Spinal cord (tissue), 9 donors: ENCODE measurements at regions not wholly inside any gene's neighbourhood (a gene's known extent, or its start where the extent isn't known, plus 50 kb on each side); places are given as distances from the start of the nearest gene placed in this dataset.

Source experiments
- DNase-seq, 6 donors: peaks; one replicate each; pipeline versions ENCODE4 v3.0.0 to v3.0.0-alpha.2; 2013 to 2015; ENCODE audit warnings: low spot score in 6 of 6, low read depth in 4 of 6
- H3K27ac ChIP-seq: one replicate; pipeline ENCODE4 v1.5.1; 2013; ENCODE audit warnings: low read depth, low read length, control low read depth
- H3K27me3 ChIP-seq: one replicate; pipeline ENCODE4 v1.6.1; 2013; ENCODE audit warnings: low read length; ENCODE audit not compliant: control insufficient read depth, insufficient read depth
- H3K36me3 ChIP-seq: one replicate; pipeline ENCODE4 v1.6.1; 2013; ENCODE audit warnings: low read length; ENCODE audit not compliant: control insufficient read depth, insufficient read depth
- H3K4me1 ChIP-seq: one replicate; pipeline ENCODE4 v1.6.1; 2013; ENCODE audit warnings: low read length; ENCODE audit not compliant: control insufficient read depth, insufficient read depth
- H3K4me3 ChIP-seq: one replicate; pipeline ENCODE4 v1.5.1; 2013; ENCODE audit warnings: low read depth, low read length, control low read depth
- H3K9me3 ChIP-seq: one replicate; pipeline ENCODE4 v1.6.1; 2013; ENCODE audit warnings: low read length; ENCODE audit not compliant: control insufficient read depth, insufficient read depth
- WGBS: methylation state at CpG from one replicate; pipeline ENCODE4 v1.1.5; 2013; ENCODE audit warnings: missing lambda C conversion rate; ENCODE audit not compliant: insufficient coverage; 5-methylcytosine and 5-hydroxymethylcytosine counted together
- donor health status: healthy.

DNA sequence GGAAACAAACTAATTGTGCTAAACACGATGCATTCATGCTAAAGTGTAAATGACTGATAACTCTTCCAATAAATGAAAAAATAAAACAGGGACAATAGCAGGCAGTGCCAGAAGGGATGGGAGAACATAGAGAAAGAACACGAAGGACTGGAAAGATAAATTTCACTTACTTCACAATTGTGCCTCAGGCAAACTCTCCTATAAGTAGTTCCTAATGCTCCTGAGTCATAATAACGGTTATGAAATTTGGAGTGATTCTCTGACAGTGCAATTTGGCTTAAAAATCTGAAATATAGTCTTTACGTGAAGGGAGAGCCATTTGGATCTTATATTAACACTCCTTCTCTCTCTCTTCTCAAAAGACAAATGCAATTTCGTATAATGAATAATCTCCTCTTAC is 2218.5 kb downstream of the MAT2B start:
- no peaks in the 10 kb centered on the region for H3K36me3 ChIP-seq
- no peaks in the 10 kb centered on the region for H3K27me3 ChIP-seq
- no peak overlapping the region for H3K27ac ChIP-seq
- H3K4me1 ChIP-seq, result no peaks in the 10 kb centered on the region
- H3K9me3 ChIP-seq, result no peaks in the 10 kb centered on the region
- no CpG with 5 or more reads among the region's 5 CpGs for WGBS
- no peak overlapping the region for H3K4me3 ChIP-seq
- peak in 1 of 6 donors; percentile 25 for DNase-seq

DNA sequence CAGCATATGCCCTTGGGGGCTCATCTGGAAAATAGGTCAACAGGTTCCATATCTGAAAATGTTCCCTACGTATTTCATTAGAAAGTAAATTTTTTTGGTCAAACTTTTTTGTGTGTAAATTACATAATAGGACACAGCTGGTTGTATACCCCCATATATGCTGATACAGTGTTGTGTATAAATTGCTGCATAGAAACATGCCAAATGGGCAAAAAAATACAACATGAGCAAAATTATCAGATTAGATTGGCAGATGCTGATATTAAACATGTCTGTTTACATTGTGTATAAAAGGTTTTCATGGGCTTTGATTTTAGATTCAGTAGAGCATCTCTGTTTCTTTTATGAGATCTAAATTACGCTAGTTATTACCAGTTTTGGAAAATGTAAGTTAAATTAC is 2223.0 kb downstream of the MAT2B start:
- no peaks in the 10 kb centered on the region for H3K4me1 ChIP-seq
- no peak for DNase-seq
- WGBS, result no CpG with 5 or more reads among the region's 2 CpGs
- no peak overlapping the region for H3K4me3 ChIP-seq
- H3K9me3 ChIP-seq, result no peaks in the 10 kb centered on the region
- H3K36me3 ChIP-seq, result no peaks in the 10 kb centered on the region
- no peak overlapping the region for H3K27ac ChIP-seq
- H3K27me3 ChIP-seq, result no peaks in the 10 kb centered on the region

DNA sequence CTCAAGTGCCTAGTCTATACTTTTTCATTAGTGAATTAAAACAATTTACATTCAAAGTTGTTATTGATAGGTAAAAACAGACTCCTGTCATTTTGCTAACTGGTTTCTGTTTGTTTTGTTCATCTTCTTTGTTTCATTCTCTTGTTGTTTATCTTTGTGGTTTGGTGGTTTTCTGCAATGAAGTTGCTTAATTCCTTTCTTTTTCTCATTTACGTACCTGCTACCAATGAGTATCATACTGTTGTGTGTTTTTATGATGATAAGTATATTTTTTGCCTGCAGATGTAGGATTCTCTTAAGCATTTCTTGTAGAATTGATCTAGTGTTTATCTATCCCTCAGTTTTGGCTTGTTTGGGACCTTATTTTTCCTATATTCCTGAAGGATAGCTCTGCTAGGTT is 2230.0 kb downstream of the MAT2B start:
- H3K27ac ChIP-seq, result no peak overlapping the region

DNA sequence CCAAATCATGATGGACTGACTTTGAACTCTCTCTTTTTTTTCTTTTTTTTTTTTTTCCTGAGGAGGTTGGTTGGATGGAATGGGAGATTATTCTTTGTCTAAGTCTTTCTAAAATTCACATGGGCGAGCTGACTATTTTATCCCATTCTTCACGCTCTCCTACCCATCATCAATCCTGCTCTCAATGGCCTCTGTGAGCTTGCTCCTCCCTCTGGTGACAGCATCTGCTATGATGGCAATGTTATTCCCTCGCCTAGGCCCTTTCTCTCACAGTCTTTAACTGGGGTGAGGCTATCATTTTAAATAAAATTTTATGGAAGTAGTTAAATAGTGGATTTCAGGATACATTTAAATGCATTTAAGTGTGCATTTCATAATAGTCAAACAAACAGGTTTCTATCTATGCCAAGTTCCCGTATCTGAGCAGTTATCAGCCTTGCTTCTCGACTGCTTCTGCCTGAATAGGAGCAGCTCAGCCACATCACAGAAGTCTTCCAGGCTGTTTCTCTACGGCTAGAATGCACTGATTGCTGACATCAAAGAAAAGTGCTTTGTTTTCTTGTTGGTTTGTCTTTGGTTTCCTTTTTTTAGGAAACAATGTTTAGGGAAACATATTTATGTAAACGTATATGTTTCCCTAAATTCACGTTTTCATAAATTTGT is 2233.8 kb downstream of the MAT2B start:
- H3K27ac ChIP-seq, result no peak overlapping the region
- H3K9me3 ChIP-seq, result peaks cover 3% of the 10 kb centered on the region
- WGBS, result 54% methylated on average over 2 of the region's 8 CpGs
- no peak overlapping the region for H3K4me3 ChIP-seq
- no peaks in the 10 kb centered on the region for H3K36me3 ChIP-seq
- no peaks in the 10 kb centered on the region for H3K27me3 ChIP-seq
- no peaks in the 10 kb centered on the region for H3K4me1 ChIP-seq
- peak in 1 of 6 donors; percentile 34 for DNase-seq

More for the DNA sequence above, 2230.0 kb downstream of the MAT2B start:
- Histone ChIP-seq H3K4me3 (no peak overlapping the region), H3K27me3 (no peaks in the 10 kb centered on the region), H3K36me3 (no peaks in the 10 kb centered on the region), H3K4me1 (no peaks in the 10 kb centered on the region), H3K9me3 (peaks cover 3% of the 10 kb centered on the region)
- WGBS, result no CpG with 5 or more reads among the region's 1 CpG
- no peak for DNase-seq

DNA sequence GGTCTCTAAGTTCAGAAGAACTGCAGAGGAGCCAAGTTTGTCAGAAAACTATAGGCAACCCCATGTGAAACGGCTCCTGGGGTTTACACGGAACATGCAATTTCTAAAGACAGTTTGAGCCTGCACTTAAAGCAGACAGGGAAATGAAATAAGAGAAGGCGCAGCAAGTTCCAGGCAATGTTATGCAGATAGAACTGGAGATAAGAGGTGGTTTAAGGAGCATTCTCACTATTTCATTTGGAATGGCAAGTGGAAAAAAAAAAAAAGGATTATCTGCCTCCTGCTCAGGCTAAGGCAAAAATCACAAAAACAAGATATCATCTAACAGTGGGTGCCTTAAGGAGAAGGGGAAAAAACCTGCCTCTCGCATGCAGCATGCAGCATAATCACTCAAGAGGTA is 2252.4 kb downstream of the MAT2B start:
- H3K4me1 ChIP-seq, result no peaks in the 10 kb centered on the region
- WGBS, result 68% methylated on average over 3 of the region's 4 CpGs
- no peaks in the 10 kb centered on the region for H3K27me3 ChIP-seq
- DNase-seq, result no peak
- H3K27ac ChIP-seq, result no peak overlapping the region
- no peaks in the 10 kb centered on the region for H3K9me3 ChIP-seq
- H3K4me3 ChIP-seq, result no peak overlapping the region
- H3K36me3 ChIP-seq, result no peaks in the 10 kb centered on the region

DNA sequence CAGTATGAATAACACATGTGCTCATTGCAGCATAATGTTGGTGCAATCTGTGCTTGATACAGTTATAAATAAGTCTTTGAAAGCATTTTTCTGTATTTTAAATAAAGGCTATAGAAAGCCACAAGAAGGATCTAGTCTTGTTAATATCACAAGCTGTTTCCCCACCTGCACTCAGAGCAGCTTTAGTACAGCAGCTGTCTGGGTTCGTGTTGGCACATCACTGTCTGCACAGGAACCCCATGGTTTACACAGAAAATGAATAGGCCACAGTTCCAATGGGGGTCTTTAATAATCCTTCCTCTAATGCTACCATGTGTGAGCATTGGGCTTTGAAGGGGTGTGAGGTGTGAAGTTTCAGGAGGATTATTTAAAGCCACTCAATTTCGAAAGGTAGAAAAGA is 2269.7 kb downstream of the MAT2B start:
- peak in 2 of 6 donors; percentile 64 to 69 for DNase-seq
- Histone ChIP-seq H3K36me3 (no peaks in the 10 kb centered on the region), H3K4me1 (no peaks in the 10 kb centered on the region), H3K9me3 (no peaks in the 10 kb centered on the region), H3K27ac (no peak overlapping the region), H3K27me3 (peaks cover 2% of the 10 kb centered on the region), H3K4me3 (no peak overlapping the region)
- no CpG with 5 or more reads among the region's 2 CpGs for WGBS

DNA sequence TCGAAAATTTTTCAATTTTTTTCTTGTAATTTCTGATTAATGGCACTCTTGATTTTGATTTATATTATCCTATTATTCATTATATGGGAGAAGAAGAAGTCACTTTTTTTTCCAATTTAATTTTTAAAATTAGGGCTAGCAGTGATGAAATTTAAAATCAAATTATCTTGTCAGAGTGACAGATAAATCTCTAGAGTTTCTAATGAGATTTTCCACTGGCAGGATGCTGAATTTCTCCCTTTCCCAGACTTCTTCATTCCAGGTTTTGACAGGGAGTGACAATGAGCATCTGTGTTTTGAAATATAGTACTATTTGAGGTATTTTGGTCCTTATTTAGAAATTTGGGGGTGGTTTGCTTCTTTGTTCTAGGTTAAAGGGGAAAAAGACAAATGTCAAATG is 2274.1 kb downstream of the MAT2B start:
- WGBS, result no CpG with 5 or more reads among the region's 1 CpG
- H3K9me3 ChIP-seq, result no peaks in the 10 kb centered on the region
- H3K36me3 ChIP-seq, result no peaks in the 10 kb centered on the region
- DNase-seq, result no peak
- peaks cover 2% of the 10 kb centered on the region for H3K27me3 ChIP-seq
- no peaks in the 10 kb centered on the region for H3K4me1 ChIP-seq
- no peak overlapping the region for H3K27ac ChIP-seq
- H3K4me3 ChIP-seq, result no peak overlapping the region

DNA sequence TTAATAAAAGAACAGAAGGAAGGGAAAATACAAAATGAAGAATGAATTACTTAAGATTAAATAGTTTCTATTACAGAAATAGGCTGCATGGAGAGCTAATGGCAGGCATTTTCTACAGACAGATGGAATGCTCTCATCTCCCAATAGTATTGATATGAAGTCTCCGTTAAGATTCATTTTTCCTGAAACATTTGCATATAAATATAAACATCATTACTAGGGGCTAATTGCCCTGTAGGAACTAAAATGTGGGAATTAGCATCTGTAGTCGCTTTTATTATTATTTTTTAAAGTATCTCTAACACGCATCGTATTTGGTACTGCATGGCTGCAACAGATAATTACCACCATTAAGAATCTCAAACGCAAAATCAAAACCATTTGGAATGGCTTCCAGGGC is 2275.5 kb downstream of the MAT2B start:
- H3K9me3 ChIP-seq, result no peaks in the 10 kb centered on the region
- H3K27ac ChIP-seq, result no peak overlapping the region
- H3K27me3 ChIP-seq, result peaks cover 2% of the 10 kb centered on the region
- H3K4me3 ChIP-seq, result no peak overlapping the region
- H3K36me3 ChIP-seq, result no peaks in the 10 kb centered on the region
- peak in 1 of 6 donors; percentile 95 for DNase-seq
- H3K4me1 ChIP-seq, result no peaks in the 10 kb centered on the region
- WGBS, result no CpG with 5 or more reads among the region's 5 CpGs

DNA sequence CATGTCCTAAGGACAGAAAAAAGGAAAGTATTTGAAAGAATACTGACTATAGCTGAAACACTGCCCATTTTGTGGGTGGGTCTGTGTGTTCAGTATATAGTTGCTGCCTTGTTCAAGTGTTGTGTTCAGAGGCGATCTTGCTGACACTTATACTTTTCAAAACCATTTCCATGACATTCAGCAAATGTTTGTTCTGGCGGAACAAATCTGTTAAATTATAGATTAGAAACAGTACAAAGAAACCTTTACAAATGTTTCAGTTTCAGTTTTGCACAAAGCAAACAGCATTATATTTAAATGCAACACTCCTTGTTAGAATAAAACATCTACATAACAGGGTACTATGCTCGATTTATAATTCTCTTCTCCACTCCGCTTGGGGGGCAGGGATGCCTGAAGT is 2276.3 kb downstream of the MAT2B start:
- WGBS, result 69% methylated on average over 2 of the region's 4 CpGs
- peak in 1 of 6 donors; percentile 17 for DNase-seq
- H3K9me3 ChIP-seq, result no peaks in the 10 kb centered on the region
- no peak overlapping the region for H3K4me3 ChIP-seq
- no peaks in the 10 kb centered on the region for H3K36me3 ChIP-seq
- H3K27ac ChIP-seq, result no peak overlapping the region
- no peaks in the 10 kb centered on the region for H3K4me1 ChIP-seq
- H3K27me3 ChIP-seq, result peaks cover 2% of the 10 kb centered on the region

DNA sequence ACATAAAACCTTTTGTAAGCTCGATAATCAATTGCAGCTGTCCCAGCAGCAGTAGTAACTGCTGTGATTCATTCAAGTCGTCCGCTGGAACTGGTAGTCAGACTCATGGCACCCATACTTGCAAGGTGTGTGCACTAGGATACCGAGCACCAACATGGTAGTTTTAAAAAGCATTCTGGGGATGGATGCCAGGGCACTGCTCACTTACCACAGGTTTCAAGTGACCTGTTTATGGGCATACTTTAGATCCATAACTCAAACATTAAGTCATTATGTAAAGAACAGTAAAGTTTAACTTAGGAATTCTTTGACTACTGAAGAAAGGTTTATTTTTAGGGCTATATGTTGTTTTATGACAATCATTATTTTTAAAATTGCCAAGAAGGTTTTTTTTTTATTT is 2277.6 kb downstream of the MAT2B start:
- H3K36me3 ChIP-seq, result no peaks in the 10 kb centered on the region
- no peak for DNase-seq
- 100% methylated on average over 3 of the region's 4 CpGs for WGBS
- H3K4me3 ChIP-seq, result no peak overlapping the region
- H3K27ac ChIP-seq, result no peak overlapping the region
- H3K9me3 ChIP-seq, result no peaks in the 10 kb centered on the region
- H3K27me3 ChIP-seq, result no peaks in the 10 kb centered on the region
- no peaks in the 10 kb centered on the region for H3K4me1 ChIP-seq
